PC-9 (cell line): ENCODE measurements at regions not wholly inside any gene's neighbourhood (a gene's known extent, or its start where the extent isn't known, plus 50 kb on each side); places are given as distances from the start of the nearest gene placed in this dataset.

Experiments used
- BruUV-seq: library from RNA; stranded (reverse); fragments of 400-500 nt; replicated peaks from 2 replicates; lab custom pipeline; 2021; lab: Mats Ljungman, UMichigan
- CTCF ChIA-PET: fragments of 300-600 bp; sonication (Branson Sonifier 250); formaldehyde crosslinking; loops from one replicate; lab custom pipeline; 2022; ENCODE audit warnings: antibody characterized with exemption; lab: Charles Lee
- POLR2A ChIA-PET: fragments of 300-600 bp; sonication (Branson Sonifier 250); formaldehyde crosslinking; loops from one replicate; lab custom pipeline; 2022; ENCODE audit warnings: antibody characterized with exemption; ENCODE audit not compliant: unreplicated experiment; lab: Charles Lee
- DNase-seq, 2 experiments: peaks; one replicate each; pipeline versions ENCODE4 v3.0.0 to v3.0.0-alpha.2; 2015 to 2022; ENCODE audit warnings: mixed read lengths in 1 of 2
- H2AFZ ChIP-seq: fragments of 200-600 bp; sonication (generic); 2 replicates; pipeline ENCODE4 v1.8.1; 2017; ENCODE audit warnings: antibody characterized with exemption
- H3F3A ChIP-seq: fragments of 200-600 bp; sonication (generic); 2 replicates; pipeline ENCODE4 v1.8.1; 2017; ENCODE audit warnings: antibody characterized with exemption, mild to moderate bottlenecking, low read depth; ENCODE audit not compliant: insufficient read depth
- H3K27ac ChIP-seq: fragments of 200-600 bp; sonication (generic); 2 replicates; pipeline ENCODE4 v1.6.1; 2016; ENCODE audit warnings: mixed run types
- H3K27me3 ChIP-seq: fragments of 200-600 bp; sonication (generic); 2 replicates; pipeline ENCODE4 v1.6.1; 2016; ENCODE audit warnings: low read depth, mixed run types; ENCODE audit not compliant: insufficient read depth
- H3K36me3 ChIP-seq: fragments of 200-600 bp; sonication (generic); 2 replicates; pipeline ENCODE4 v1.6.1; 2016; ENCODE audit warnings: low read depth, mixed run types
- H3K4me1 ChIP-seq: fragments of 200-600 bp; sonication (generic); replicated peaks from 2 replicates; pipeline ENCODE4 v1.6.1; 2016; ENCODE audit warnings: mixed run types; ENCODE audit not compliant: insufficient read depth
- H3K4me2 ChIP-seq: fragments of 200-600 bp; sonication (generic); 2 replicates; pipeline ENCODE4 v1.6.1; 2017; ENCODE audit warnings: mixed run types
- H3K4me3 ChIP-seq: fragments of 200-600 bp; sonication (generic); 2 replicates; pipeline ENCODE4 v1.6.1; 2016; ENCODE audit warnings: mixed run types
- H3K79me2 ChIP-seq: fragments of 200-600 bp; sonication (generic); 2 replicates; pipeline ENCODE4 v1.6.1; 2017; ENCODE audit warnings: low read depth, mixed run types
- H3K9me2 ChIP-seq: fragments of 200-600 bp; sonication (generic); 2 replicates; pipeline ENCODE4 v1.8.1; 2017; ENCODE audit warnings: mild to moderate bottlenecking; ENCODE audit not compliant: insufficient read depth
- H3K9me3 ChIP-seq: fragments of 200-600 bp; sonication (generic); 2 replicates; pipeline ENCODE4 v1.8.1; 2016; ENCODE audit warnings: low read depth; ENCODE audit not compliant: insufficient read depth
- H4K20me1 ChIP-seq: fragments of 200-600 bp; sonication (generic); 2 replicates; pipeline ENCODE4 v1.8.1; 2017; ENCODE audit not compliant: insufficient read depth
- EZH2 ChIP-seq: fragments of 200-600 bp; sonication (generic); IDR thresholded peaks from 2 replicates; pipeline ENCODE4 v1.8.0; 2017; ENCODE audit warnings: antibody characterized with exemption, low read depth
- intact Hi-C: fragments of 100-400 bp; cut with micrococcal nuclease; formaldehyde crosslinking; loops from one replicate; pipeline ENCODE4 v1.10.0; 2022; ENCODE audit not compliant: unreplicated experiment
- TF ChIP-seq, protein P1 (sequence below): fragments of 200-600 bp; sonication (generic); conservative IDR thresholded peaks from 2 replicates; pipeline ENCODE4 v1.6.1; 2017; ENCODE audit warnings: mixed run types, antibody characterized with exemption, mild to moderate bottlenecking, moderate library complexity

GRCh38 chr18:53682796-53683195, 541.7 kb downstream of the MBD2 start:
- Histone ChIP-seq H3K27me3 (peaks cover 5% of the 10 kb centered on the region; the same call in 1 of the 2 replicates), H3K36me3 (no peaks in the 10 kb centered on the region), H3K27ac (no peak overlapping the region), H2AFZ (no peak overlapping the region; the same call in 1 of the 2 replicates), H3K4me2 (no peak overlapping the region), H3K9me3 (no peaks in the 10 kb centered on the region), H3K4me3 (no peak overlapping the region), H3K9me2 (no peaks in the 10 kb centered on the region), H3F3A (no peaks in the 10 kb centered on the region), H4K20me1 (no peaks in the 10 kb centered on the region), H3K4me1 (no peaks in the 10 kb centered on the region), H3K79me2 (no peaks in the 10 kb centered on the region)
- POLR2A ChIA-PET = no interaction called here
- intact Hi-C loops = no loop called here
- BruUV-seq = no TSS peak
- DNase-seq = no peak
- no peak for TF ChIP-seq EZH2
- TF ChIP-seq, protein P1, sequence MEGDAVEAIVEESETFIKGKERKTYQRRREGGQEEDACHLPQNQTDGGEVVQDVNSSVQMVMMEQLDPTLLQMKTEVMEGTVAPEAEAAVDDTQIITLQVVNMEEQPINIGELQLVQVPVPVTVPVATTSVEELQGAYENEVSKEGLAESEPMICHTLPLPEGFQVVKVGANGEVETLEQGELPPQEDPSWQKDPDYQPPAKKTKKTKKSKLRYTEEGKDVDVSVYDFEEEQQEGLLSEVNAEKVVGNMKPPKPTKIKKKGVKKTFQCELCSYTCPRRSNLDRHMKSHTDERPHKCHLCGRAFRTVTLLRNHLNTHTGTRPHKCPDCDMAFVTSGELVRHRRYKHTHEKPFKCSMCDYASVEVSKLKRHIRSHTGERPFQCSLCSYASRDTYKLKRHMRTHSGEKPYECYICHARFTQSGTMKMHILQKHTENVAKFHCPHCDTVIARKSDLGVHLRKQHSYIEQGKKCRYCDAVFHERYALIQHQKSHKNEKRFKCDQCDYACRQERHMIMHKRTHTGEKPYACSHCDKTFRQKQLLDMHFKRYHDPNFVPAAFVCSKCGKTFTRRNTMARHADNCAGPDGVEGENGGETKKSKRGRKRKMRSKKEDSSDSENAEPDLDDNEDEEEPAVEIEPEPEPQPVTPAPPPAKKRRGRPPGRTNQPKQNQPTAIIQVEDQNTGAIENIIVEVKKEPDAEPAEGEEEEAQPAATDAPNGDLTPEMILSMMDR = no peak
- CTCF ChIA-PET = interaction anchor here (0.6 kb wide), 1 partner anchor 445 kb away, joined by 5 read pairs; no protein-coding TSS in a partner anchor

- no TSS peak for BruUV-seq
- Histone ChIP-seq H3K9me2 (no peaks in the 10 kb centered on the region), H3K4me2 (no peak overlapping the region), H3K4me3 (no peak overlapping the region), H3F3A (no peaks in the 10 kb centered on the region), H3K36me3 (no peaks in the 10 kb centered on the region), H2AFZ (no peak overlapping the region), H4K20me1 (no peaks in the 10 kb centered on the region), H3K9me3 (no peaks in the 10 kb centered on the region), H3K27me3 (no peaks in the 10 kb centered on the region), H3K79me2 (no peaks in the 10 kb centered on the region), H3K27ac (no peak overlapping the region), H3K4me1 (no peaks in the 10 kb centered on the region)
- TF ChIP-seq, protein P1 = no peak
- TF ChIP-seq EZH2 = no peak
- ChIA-PET CTCF (no interaction called here), POLR2A (no interaction called here)
- intact Hi-C loops = no loop called here
- DNase-seq = no peak
Measured at GRCh38 chr18:53677480-53677879, 547.0 kb downstream of the MBD2 start.

- no TSS peak for BruUV-seq
- CTCF ChIA-PET = no interaction called here
- no peak overlapping the region for H3K4me3 ChIP-seq
Measured at GRCh38 chr18:53665701-53666100, 558.8 kb downstream of the MBD2 start.

More at GRCh38 chr18:53665701-53666100, 558.8 kb downstream of the MBD2 start:
- TF ChIP-seq, protein P1 = no peak
- no peak for TF ChIP-seq EZH2
- Histone ChIP-seq H3K4me2 (no peak overlapping the region), H3K79me2 (no peaks in the 10 kb centered on the region), H3K27me3 (no peaks in the 10 kb centered on the region), H3K9me2 (no peaks in the 10 kb centered on the region), H3K36me3 (no peaks in the 10 kb centered on the region), H3K4me1 (no peaks in the 10 kb centered on the region), H4K20me1 (no peaks in the 10 kb centered on the region; the same call in 1 of the 2 replicates), H3F3A (no peaks in the 10 kb centered on the region), H2AFZ (0 out of 2 replicates have a peak overlapping the region, but pooled peaks have one; percentile 27), H3K9me3 (no peaks in the 10 kb centered on the region), H3K27ac (no peak overlapping the region)
- POLR2A ChIA-PET = no interaction called here
- DNase-seq = no peak
- intact Hi-C loops = no loop called here
